HFF-Myc (cell line): ENCODE measurements at regions not wholly inside any gene's neighbourhood (a gene's known extent, or its start where the extent isn't known, plus 50 kb on each side); places are given as distances from the start of the nearest gene placed in this dataset.

Source experiments
- DNase-seq: peaks from one replicate; pipeline ENCODE4 v3.0.0-alpha.2; 2011; ENCODE audit warnings: low read depth; ENCODE audit errors: extremely low read depth
- H3K4me3 ChIP-seq: replicated peaks from 2 replicates; pipeline ENCODE4 v1.5.1; 2011; ENCODE audit warnings: low read depth, mild to moderate bottlenecking, control low read depth, low read length
- TF ChIP-seq, protein P1 (sequence below): IDR thresholded peaks from 2 replicates; pipeline ENCODE4 v1.5.1; 2012; ENCODE audit warnings: mild to moderate bottlenecking, low read depth, low read length, control low read depth; ENCODE audit errors: missing control alignments

DNA sequence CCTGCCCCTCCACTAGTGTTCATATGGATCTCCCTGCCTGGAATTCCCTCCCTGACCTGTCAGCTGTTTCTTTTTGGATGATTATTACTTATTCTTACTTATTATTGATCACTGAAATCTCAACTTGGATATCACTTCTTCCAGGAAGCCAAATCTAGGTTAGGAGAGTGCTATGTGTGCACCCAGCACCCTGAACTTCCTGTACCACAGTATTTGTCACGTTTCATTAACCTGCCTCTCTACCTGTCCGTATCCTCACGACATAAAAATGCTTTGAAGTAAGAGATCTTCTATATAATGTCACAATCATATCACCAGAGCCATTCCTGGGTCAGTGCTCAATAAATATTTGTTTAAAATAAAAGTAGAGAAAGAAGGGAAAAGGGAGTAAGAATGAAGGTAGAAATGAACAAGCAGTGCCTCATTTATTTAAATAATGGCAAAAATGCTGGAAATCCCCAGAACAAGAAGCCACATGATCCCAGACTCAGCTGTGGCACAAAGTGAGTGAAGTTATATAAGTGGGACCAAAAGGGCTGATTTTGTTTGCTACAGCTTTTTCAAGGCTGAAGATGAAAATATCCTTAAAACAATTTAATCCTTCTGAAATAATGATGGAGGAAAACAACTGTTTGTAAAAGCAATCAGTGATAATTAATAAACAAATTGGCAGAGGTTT, 88.0 kb upstream of the MANEA start:
- TF ChIP-seq, protein P1, sequence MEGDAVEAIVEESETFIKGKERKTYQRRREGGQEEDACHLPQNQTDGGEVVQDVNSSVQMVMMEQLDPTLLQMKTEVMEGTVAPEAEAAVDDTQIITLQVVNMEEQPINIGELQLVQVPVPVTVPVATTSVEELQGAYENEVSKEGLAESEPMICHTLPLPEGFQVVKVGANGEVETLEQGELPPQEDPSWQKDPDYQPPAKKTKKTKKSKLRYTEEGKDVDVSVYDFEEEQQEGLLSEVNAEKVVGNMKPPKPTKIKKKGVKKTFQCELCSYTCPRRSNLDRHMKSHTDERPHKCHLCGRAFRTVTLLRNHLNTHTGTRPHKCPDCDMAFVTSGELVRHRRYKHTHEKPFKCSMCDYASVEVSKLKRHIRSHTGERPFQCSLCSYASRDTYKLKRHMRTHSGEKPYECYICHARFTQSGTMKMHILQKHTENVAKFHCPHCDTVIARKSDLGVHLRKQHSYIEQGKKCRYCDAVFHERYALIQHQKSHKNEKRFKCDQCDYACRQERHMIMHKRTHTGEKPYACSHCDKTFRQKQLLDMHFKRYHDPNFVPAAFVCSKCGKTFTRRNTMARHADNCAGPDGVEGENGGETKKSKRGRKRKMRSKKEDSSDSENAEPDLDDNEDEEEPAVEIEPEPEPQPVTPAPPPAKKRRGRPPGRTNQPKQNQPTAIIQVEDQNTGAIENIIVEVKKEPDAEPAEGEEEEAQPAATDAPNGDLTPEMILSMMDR, result no peak
- DNase-seq, result no peak
- H3K4me3 ChIP-seq, result no peak overlapping the region

DNA sequence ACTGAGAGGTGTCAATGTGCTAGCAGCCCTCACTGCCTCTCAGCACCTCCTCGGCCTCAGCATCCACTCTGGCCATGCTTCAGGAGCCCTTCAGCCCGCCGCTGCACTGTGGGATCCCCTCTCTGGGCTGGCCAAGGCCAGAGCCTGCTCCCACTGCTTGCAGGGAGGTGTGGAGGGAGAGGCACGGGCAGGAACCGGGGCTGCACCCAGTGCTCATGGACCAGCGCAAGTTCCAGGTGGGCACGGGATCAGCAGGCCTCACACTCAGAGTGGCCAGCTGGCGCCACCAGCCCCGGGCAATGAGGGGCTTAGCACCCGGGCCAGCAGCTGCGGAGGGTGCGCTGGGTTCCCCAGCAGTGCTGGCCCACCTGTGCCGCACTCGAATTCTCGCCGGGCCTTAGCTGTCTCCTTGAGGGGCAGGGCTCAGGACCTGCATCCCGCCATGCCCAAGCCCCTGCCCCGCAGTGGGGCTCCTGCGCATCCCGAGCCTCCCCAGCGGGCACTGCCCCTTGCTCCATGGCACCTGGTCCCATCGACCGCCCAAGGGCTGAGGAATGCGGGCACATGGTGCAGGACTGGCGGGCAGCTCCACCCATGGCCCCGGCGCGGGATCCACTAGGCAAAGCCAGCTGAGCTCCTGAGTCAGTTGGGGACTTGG, 80.4 kb upstream of the MANEA start:
- DNase-seq, result no peak
- TF ChIP-seq, protein P1, result no peak
- H3K4me3 ChIP-seq, result no peak overlapping the region

DNA sequence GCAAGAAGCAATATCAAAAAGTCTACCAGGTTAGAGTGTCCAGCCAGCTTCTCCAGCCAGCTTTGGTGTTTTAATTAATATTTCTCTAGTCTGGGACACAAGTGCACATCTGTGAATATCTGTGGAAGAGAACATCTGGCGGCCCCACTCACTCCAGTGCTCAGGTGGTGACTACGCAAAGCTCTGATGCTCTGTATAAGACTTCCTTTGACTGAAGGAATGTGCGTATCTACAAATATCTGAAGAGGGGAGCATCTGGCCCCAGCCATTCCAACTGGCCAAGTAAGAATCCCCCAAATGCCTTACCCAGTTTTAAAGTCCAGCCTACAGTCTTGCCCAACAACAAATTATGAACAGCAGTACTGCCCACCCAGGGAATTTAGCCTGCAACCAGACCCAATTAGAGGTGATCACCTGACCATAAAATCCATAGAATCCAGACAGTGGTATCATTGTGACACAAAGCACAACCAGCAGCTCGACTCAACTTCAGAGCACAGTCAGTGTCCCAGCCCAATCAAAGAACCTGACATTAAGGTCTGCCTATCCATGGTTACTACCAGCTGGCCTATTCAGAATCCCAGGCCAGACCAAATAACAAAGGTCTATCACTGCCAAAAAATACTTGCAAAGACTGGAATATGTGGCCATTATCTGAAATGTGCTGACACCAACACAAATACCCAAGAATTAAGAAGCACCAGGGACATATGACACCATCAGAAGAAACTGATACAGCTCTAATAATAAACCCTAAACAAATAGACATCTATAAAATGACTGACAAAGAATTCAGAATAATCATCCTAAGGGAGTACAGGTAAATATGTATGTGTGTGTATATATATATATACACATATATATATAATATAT, 76.1 kb upstream of the MANEA start:
- H3K4me3 ChIP-seq, result no peak overlapping the region
- TF ChIP-seq, protein P1, result no peak
- DNase-seq, result no peak

DNA sequence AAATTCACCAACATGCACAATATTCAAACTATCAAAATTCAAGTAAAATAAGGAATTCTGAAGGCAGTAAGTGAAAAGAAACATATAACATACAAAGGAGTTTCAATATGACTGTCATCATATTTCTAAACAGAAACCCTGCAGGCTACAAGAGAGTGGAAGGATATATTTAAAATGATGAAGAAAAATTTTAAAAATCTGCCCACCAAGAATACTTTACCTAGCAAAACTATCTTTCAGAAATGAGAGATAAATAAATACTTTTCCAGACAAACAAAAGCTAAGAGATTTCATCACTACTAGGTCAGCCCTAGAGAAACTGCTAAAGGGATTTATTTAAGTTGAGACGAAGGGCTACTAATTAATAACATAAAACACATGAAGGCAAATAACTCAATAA, 73.8 kb upstream of the MANEA start:
- TF ChIP-seq, protein P1, result no peak
- DNase-seq, result no peak
- no peak overlapping the region for H3K4me3 ChIP-seq

DNA sequence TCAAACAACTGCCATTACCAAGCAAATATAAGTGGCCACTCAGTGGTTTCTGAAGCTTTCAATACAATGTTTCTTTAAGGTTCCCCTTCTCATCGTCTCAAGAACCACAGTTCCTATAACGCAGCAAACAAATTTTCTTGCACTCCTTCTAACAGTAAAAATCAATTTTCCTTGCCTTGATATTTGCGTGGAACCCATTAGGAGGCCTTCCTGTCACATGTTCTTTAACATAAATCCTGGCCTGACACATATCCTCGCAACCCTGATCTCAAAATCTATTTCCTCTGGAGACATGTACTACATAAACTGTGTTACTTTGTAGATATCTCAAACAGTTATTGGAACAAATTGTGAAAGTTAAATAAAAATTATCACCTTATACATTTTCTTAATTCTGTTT, 65.9 kb upstream of the MANEA start:
- no peak for DNase-seq
- no peak overlapping the region for H3K4me3 ChIP-seq
- TF ChIP-seq, protein P1, result no peak

DNA sequence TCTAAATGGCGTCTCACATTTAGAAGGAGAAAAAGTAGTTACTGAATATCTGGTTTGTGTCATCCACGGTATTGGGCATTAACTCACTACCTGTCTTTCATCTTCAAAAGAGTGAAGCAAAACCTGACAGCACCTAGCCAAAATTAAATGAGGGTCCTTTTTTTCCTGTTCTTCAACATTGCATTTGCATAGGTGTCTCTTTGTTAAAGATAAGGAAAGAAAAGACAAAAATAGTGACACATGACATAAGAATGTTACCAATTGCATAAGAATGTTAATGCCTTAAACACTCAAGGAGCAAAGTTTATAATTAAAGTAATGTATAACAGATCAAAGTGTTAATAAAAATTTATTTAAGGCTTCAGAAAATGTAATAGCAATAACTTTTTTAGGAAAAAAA, 61.4 kb upstream of the MANEA start:
- H3K4me3 ChIP-seq, result no peak overlapping the region
- TF ChIP-seq, protein P1, result no peak
- DNase-seq, result no peak
